Heart right ventricle (tissue), 16 donors: ENCODE measurements at regions not wholly inside any gene's neighbourhood (a gene's known extent, or its start where the extent isn't known, plus 50 kb on each side); places are given as distances from the start of the nearest gene placed in this dataset.

ENCODE experiments used
- ATAC-seq, 8 donors: fragments of 200-7000 bp; cut with Tn5 transposase; one replicate each; pipeline ENCODE4 v1.9.1; 2020; ENCODE audit warnings: mild to moderate bottlenecking in 8 of 8, moderate library complexity in 8 of 8, moderate number of reproducible peaks in 1 of 8
- DNase-seq, 2 donors: peaks; one replicate each; pipeline ENCODE4 v3.0.0-alpha.2; 2020
- H3K27ac ChIP-seq, 10 donors: fragments of 200-600 bp; sonication (generic) in 2 of 10; one replicate each; pipeline versions ENCODE4 v1.5.0 to v1.8.0; 2020 to 2022; ENCODE audit warnings: mild to moderate bottlenecking in 3 of 10
- H3K27me3 ChIP-seq, 7 donors: fragments of 200-600 bp; one replicate each; pipeline ENCODE4 v1.8.0; 2021 to 2022; ENCODE audit warnings: mild to moderate bottlenecking in 2 of 7
- H3K36me3 ChIP-seq, 9 donors: fragments of 200-600 bp; sonication (generic) in 1 of 9; one replicate each; pipeline versions ENCODE4 v1.5.0 to v1.8.0; 2020 to 2022; ENCODE audit warnings: mild to moderate bottlenecking in 2 of 9
- H3K4me1 ChIP-seq, 9 donors: fragments of 200-600 bp; sonication (generic) in 1 of 9; one replicate each; pipeline versions ENCODE4 v1.5.0 to v1.8.0; 2020 to 2022; ENCODE audit warnings: mild to moderate bottlenecking in 4 of 9
- H3K4me3 ChIP-seq, 10 donors: fragments of 200-600 bp; sonication (generic) in 2 of 10; one replicate each; pipeline versions ENCODE4 v1.5.0 to v1.8.0; 2020 to 2022; ENCODE audit warnings: mild to moderate bottlenecking in 7 of 10, moderate library complexity in 2 of 10
- H3K9me3 ChIP-seq, 11 donors: fragments of 200-600 bp in 10 of 11; sonication (generic) in 2 of 11; one replicate each; pipeline versions ENCODE4 v1.5.0 to v1.8.0; 2013 to 2022; ENCODE audit warnings: mild to moderate bottlenecking in 2 of 11, control low read depth in 1 of 11, moderate library complexity in 1 of 11
- CTCF ChIP-seq, 9 donors: fragments of 200-600 bp; sonication (generic) in 2 of 9; IDR thresholded peaks; one replicate each; pipeline versions ENCODE4 v1.5.0 to v1.8.0; 2021 to 2022; ENCODE audit warnings: antibody characterized with exemption in 9 of 9, mild to moderate bottlenecking in 5 of 9, moderate library complexity in 1 of 9
- WGBS, 2 donors: extraction: QIAGEN DNeasy Blood & Tissue Kit; methylation state at CpG; one replicate each; pipeline ENCODE4 v1.1.7; 2013; ENCODE audit warnings: inconsistent platforms in 1 of 2; 5-methylcytosine and 5-hydroxymethylcytosine counted together
- intact Hi-C, 10 donors: fragments of 100-400 bp; cut with DNase I; formaldehyde crosslinking; loops; one replicate each; pipeline versions ENCODE4 v1.11.1 to v1.14.2; 2022
- donor health status: Arrhythmogenic right ventricular cardiomyopathy.
- donor health status: ischemic (EF 13 %, LVEDD 7.1; RV severe dilation, severe dysfunction).
- donor health status: healthy with polysubstance abuse.
- donor health status: DM: no; HTN: yes; CAD: no.
- donor health status: DM: no; HTN: no; CAD: no.
- donor health status: ischemic (EF 25% LVEDD 6.9; RV normal size, moderate dysfunction).
- donor health status: ischemic (EF 25% LVEDD 5.7; RV mildly dilated, moderate dysfunction).
- donor health status: healthy.
- donor health status: DM: yes; HTN: yes; CAD: no.
- donor health status: Ischemic cardiomyopathy.
- donor health status: ischemic (EF 35%, LVEDD 5.7; RV mildly dilated, moderate dysfunction).
- donor health status: nonischemic (EF 11% LVEDD 7.7; RV severe dilation, severe dysfunction).
- donor health status: DM: yes; HTN: yes; CAD: no.
- donor health status: PGD.
- donor health status: ischemic (EF 29% LVEDD 5.4; RV normal size, mild dysfunction).
- donor health status: nonischemic (EF 23%, LVEDD 6.1; RV moderate dilation, normal function).

- Histone ChIP-seq H3K4me1 (peaks cover 0 to 4% (median 0%) of the 10 kb centered on the region in 9 donors), H3K36me3 (no peaks in the 10 kb centered on the region), H3K27ac (no peak overlapping the region), H3K9me3 (peaks cover 0 to 16% (median 0%) of the 10 kb centered on the region in 11 donors), H3K4me3 (no peak overlapping the region), H3K27me3 (no peaks in the 10 kb centered on the region)
- 63 to 71% methylated on average over 1 of the region's 1 CpG for WGBS, 2 donors
- DNase-seq (no peak), ATAC-seq (no peak)
- intact Hi-C loops, result loop anchor here in 8 of 10 donors (5.0 to 10.0 kb wide), 5 partner anchors 50 to 1293 kb away; partner anchors contain the start of gene IPO8 (in 3 of the 8)
- peak in 1 of 9 donors; percentile 9 for TF ChIP-seq CTCF (IDR thresholded peaks at IDR 0.05)
Measured at GRCh38 chr12:30807695-30808034, 52.9 kb upstream of the CAPRIN2 start.

- H3K27ac ChIP-seq, result no peak overlapping the region
- intact Hi-C loops, result loop anchor here in 8 of 10 donors (5.0 to 10.0 kb wide), 5 partner anchors 50 to 1292 kb away; partner anchors contain the start of gene IPO8 (in 3 of the 8)
- H3K4me3 ChIP-seq, result no peak overlapping the region
- H3K27me3 ChIP-seq, result no peaks in the 10 kb centered on the region
- H3K36me3 ChIP-seq, result no peaks in the 10 kb centered on the region
- peak in 1 of 2 donors; percentile 52 for DNase-seq
- H3K9me3 ChIP-seq, result peaks cover 0 to 16% (median 0%) of the 10 kb centered on the region in 11 donors
- TF ChIP-seq CTCF (IDR thresholded peaks at IDR 0.05), result peak; percentile 57 to 83 (median 80)
- WGBS, 2 donors, result 54 to 57% methylated on average over 7 of the region's 7 CpGs
- H3K4me1 ChIP-seq, result peaks cover 0 to 4% (median 0%) of the 10 kb centered on the region in 9 donors
- ATAC-seq, result peak; percentile 78 to 94 (median 86)
Measured at GRCh38 chr12:30806989-30807694, 52.4 kb upstream of the CAPRIN2 start.

- no peak for TF ChIP-seq CTCF (IDR thresholded peaks at IDR 0.05)
- no peaks in the 10 kb centered on the region for H3K36me3 ChIP-seq
- DNase-seq, result no peak
- WGBS, 2 donors, result 81 to 83% methylated on average over 1 of the region's 1 CpG
- no peak for ATAC-seq
- no peak overlapping the region for H3K27ac ChIP-seq
- H3K27me3 ChIP-seq, result no peaks in the 10 kb centered on the region
- intact Hi-C loops, result loop anchor here in 8 of 10 donors (5.0 to 10.0 kb wide), 5 partner anchors 49 to 1291 kb away; partner anchors contain the start of gene IPO8 (in 3 of the 8)
- H3K4me3 ChIP-seq, result no peak overlapping the region
- H3K4me1 ChIP-seq, result peaks cover 0 to 4% (median 0%) of the 10 kb centered on the region in 9 donors
- peaks cover 0 to 16% (median 0%) of the 10 kb centered on the region in 11 donors for H3K9me3 ChIP-seq
Measured at GRCh38 chr12:30805959-30806358, 51.2 kb upstream of the CAPRIN2 start.
